Parathyroid adenoma (tissue), 2 donors: ENCODE measurements at regions not wholly inside any gene's neighbourhood (a gene's known extent, or its start where the extent isn't known, plus 50 kb on each side); places are given as distances from the start of the nearest gene placed in this dataset.
"Not testable (repeated sequence)": the region's sequence is repeated elsewhere in the genome, so short reads cannot be mapped to it uniquely, and the experiment has no call there.

Experiments used
- H2AFZ ChIP-seq: fragments of 300-600 bp; sonication (generic); one replicate; pipeline ENCODE4 v1.7.0; 2017; ENCODE audit warnings: antibody characterized with exemption, mild to moderate bottlenecking
- H3K27ac ChIP-seq: fragments of 300-600 bp; sonication (generic); one replicate; pipeline ENCODE4 v1.7.0; 2017
- H3K27me3 ChIP-seq: fragments of 300-600 bp; sonication (generic); one replicate; pipeline ENCODE4 v1.7.0; 2017; ENCODE audit warnings: low read length; ENCODE audit not compliant: control insufficient read depth, insufficient read depth
- H3K36me3 ChIP-seq: fragments of 300-600 bp; sonication (generic); one replicate; pipeline ENCODE4 v1.7.0; 2017; ENCODE audit warnings: low read length; ENCODE audit not compliant: control insufficient read depth, insufficient read depth
- H3K4me1 ChIP-seq: fragments of 300-600 bp; sonication (generic); one replicate; pipeline ENCODE4 v1.7.0; 2017; ENCODE audit warnings: control low read depth
- H3K4me2 ChIP-seq: fragments of 300-600 bp; sonication (generic); one replicate; pipeline ENCODE4 v1.7.0; 2017; ENCODE audit warnings: low read length
- H3K4me3 ChIP-seq: fragments of 300-600 bp; sonication (generic); one replicate; pipeline ENCODE4 v1.7.0; 2017; ENCODE audit warnings: low read depth, low read length
- H3K79me2 ChIP-seq: fragments of 300-600 bp; sonication (generic); one replicate; pipeline ENCODE4 v1.7.0; 2017; ENCODE audit warnings: control low read depth
- H3K9ac ChIP-seq: fragments of 300-600 bp; sonication (generic); one replicate; pipeline ENCODE4 v1.7.0; 2017; ENCODE audit warnings: mild to moderate bottlenecking
- H3K9me3 ChIP-seq: fragments of 300-600 bp; sonication (generic); one replicate; pipeline ENCODE4 v1.7.0; 2017; ENCODE audit warnings: low read length; ENCODE audit not compliant: control insufficient read depth
- CTCF ChIP-seq: fragments of 300-600 bp; sonication (generic); IDR thresholded peaks from one replicate; pipeline ENCODE4 v1.7.0; 2017; ENCODE audit warnings: antibody characterized with exemption, mild to moderate bottlenecking
- donor health status: primary hyperparathyroidism.

GRCh38 chr20:25997367-25998038 is 300.9 kb upstream of the ZNF337 start:
- H3K27me3 ChIP-seq, H3K79me2 ChIP-seq, H3K4me2 ChIP-seq, H3K36me3 ChIP-seq, H3K9me3 ChIP-seq, H3K9ac ChIP-seq, H3K4me3 ChIP-seq, H2AFZ ChIP-seq, H3K27ac ChIP-seq, H3K4me1 ChIP-seq: not testable (repeated sequence)

- no peaks in the 10 kb centered on the region for H3K27me3 ChIP-seq
- H3K4me1 ChIP-seq = no peaks in the 10 kb centered on the region
- no peak overlapping the region for H3K4me3 ChIP-seq
- H3K4me2 ChIP-seq = no peak overlapping the region
- no peaks in the 10 kb centered on the region for H3K36me3 ChIP-seq
- H3K9me3 ChIP-seq = no peaks in the 10 kb centered on the region
- no peaks in the 10 kb centered on the region for H3K79me2 ChIP-seq
- H3K27ac ChIP-seq = no peak overlapping the region
- H3K9ac ChIP-seq = no peak overlapping the region
- TF ChIP-seq CTCF = no peak
- H2AFZ ChIP-seq = no peak overlapping the region
Observed at GRCh38 chr20:25992146-25992545, 295.5 kb upstream of the ZNF337 start.

DNA sequence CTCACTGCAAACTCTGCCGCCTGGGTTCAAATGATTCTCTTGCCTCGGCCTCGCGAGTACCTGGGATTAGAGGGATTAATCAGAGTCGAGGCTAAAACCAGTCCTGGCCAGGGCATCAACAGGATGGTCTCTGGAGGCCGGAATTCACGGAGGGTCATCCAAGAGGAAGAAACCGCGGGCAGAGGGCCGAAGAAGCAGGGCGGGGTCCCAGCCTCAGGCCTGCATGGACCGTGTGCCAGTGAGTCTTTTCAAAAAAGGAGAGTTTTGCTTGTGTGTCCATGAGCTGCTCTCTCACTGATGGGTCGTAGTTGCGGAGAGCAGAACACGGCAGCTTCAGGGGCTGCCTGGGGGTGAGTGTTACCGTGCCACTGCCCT is 295.1 kb upstream of the ZNF337 start:
- no peaks in the 10 kb centered on the region for H3K9me3 ChIP-seq
- H3K4me3 ChIP-seq = no peak overlapping the region
- H3K36me3 ChIP-seq = no peaks in the 10 kb centered on the region
- no peak overlapping the region for H3K27ac ChIP-seq
- no peaks in the 10 kb centered on the region for H3K27me3 ChIP-seq
- no peak for TF ChIP-seq CTCF
- H3K79me2 ChIP-seq = no peaks in the 10 kb centered on the region
- no peaks in the 10 kb centered on the region for H3K4me1 ChIP-seq
- no peak overlapping the region for H2AFZ ChIP-seq
- H3K9ac ChIP-seq = no peak overlapping the region
- no peak overlapping the region for H3K4me2 ChIP-seq

- no peak overlapping the region for H2AFZ ChIP-seq
- H3K27me3 ChIP-seq = no peaks in the 10 kb centered on the region
- H3K9ac ChIP-seq = no peak overlapping the region
- no peak for TF ChIP-seq CTCF
- no peaks in the 10 kb centered on the region for H3K9me3 ChIP-seq
- no peak overlapping the region for H3K27ac ChIP-seq
- H3K36me3 ChIP-seq = no peaks in the 10 kb centered on the region
- H3K79me2 ChIP-seq = no peaks in the 10 kb centered on the region
- H3K4me2 ChIP-seq = no peak overlapping the region
- H3K4me1 ChIP-seq = no peaks in the 10 kb centered on the region
- no peak overlapping the region for H3K4me3 ChIP-seq
Observed at GRCh38 chr20:25991051-25991755, 294.6 kb upstream of the ZNF337 start.

GRCh38 chr20:25989686-25990085 is 293.0 kb upstream of the ZNF337 start:
- not testable (repeated sequence) for H3K27ac ChIP-seq, H3K4me3 ChIP-seq, H3K4me1 ChIP-seq, H3K9me3 ChIP-seq, H3K36me3 ChIP-seq, H3K27me3 ChIP-seq, H3K4me2 ChIP-seq, H3K9ac ChIP-seq, H3K79me2 ChIP-seq, H2AFZ ChIP-seq
